Liver (tissue), 8 donors: ENCODE measurements at regions not wholly inside any gene's neighbourhood (a gene's known extent, or its start where the extent isn't known, plus 50 kb on each side); places are given as distances from the start of the nearest gene placed in this dataset.
"Not testable (repeated sequence)": the region's sequence is repeated elsewhere in the genome, so short reads cannot be mapped to it uniquely, and the experiment has no call there.

Experiments
- DNase-seq: peaks from one replicate; pipeline ENCODE4 v3.0.0-alpha.2; 2017; ENCODE audit warnings: low spot score
- H3K27ac ChIP-seq, 2 donors: one replicate each; pipeline ENCODE4 v1.7.0; 2013; ENCODE audit warnings: inconsistent platforms in 2 of 2, low read length in 2 of 2, control low read depth in 1 of 2, low read depth in 1 of 2, mild to moderate bottlenecking in 1 of 2
- H3K27me3 ChIP-seq, 4 donors: one replicate each; pipeline versions ENCODE4 v1.6.1 to v1.7.0; 2013; ENCODE audit warnings: low read length in 3 of 4, inconsistent platforms in 1 of 4, mild to moderate bottlenecking in 1 of 4, moderate library complexity in 1 of 4; ENCODE audit not compliant: control insufficient read depth in 4 of 4, insufficient read depth in 4 of 4
- H3K36me3 ChIP-seq, 4 donors: one replicate each; pipeline versions ENCODE4 v1.6.1 to v1.7.0; 2013; ENCODE audit warnings: low read length in 3 of 4, mild to moderate bottlenecking in 3 of 4, low read depth in 1 of 4, moderate library complexity in 1 of 4; ENCODE audit not compliant: control insufficient read depth in 4 of 4, insufficient read depth in 3 of 4
- H3K4me1 ChIP-seq, 4 donors: one replicate each; pipeline versions ENCODE4 v1.6.1 to v1.7.0; 2013; ENCODE audit warnings: low read length in 3 of 4, mild to moderate bottlenecking in 3 of 4, moderate library complexity in 1 of 4; ENCODE audit not compliant: control insufficient read depth in 4 of 4, insufficient read depth in 4 of 4
- H3K4me3 ChIP-seq, 3 donors: one replicate each; pipeline versions ENCODE4 v1.6.1 to v1.7.0; 2013; ENCODE audit warnings: low read length in 3 of 3, control low read depth in 1 of 3, low read depth in 1 of 3, mild to moderate bottlenecking in 1 of 3
- H3K9ac ChIP-seq, 2 donors: one replicate each; pipeline ENCODE4 v1.7.0; 2013; ENCODE audit warnings: low read length in 2 of 2, mild to moderate bottlenecking in 2 of 2, moderate library complexity in 2 of 2, control low read depth in 1 of 2, low read depth in 1 of 2
- H3K9me3 ChIP-seq, 4 donors: one replicate each; pipeline versions ENCODE4 v1.6.1 to v1.7.0; 2013; ENCODE audit warnings: low read length in 3 of 4; ENCODE audit not compliant: control insufficient read depth in 4 of 4
- HNF4A ChIP-seq, 2 donors: conservative IDR thresholded peaks; 2 replicates each; pipeline ENCODE4 v1.6.1; 2016; ENCODE audit warnings: antibody characterized with exemption in 2 of 2, mild to moderate bottlenecking in 2 of 2
- HNF4G ChIP-seq: IDR thresholded peaks from 2 replicates; pipeline ENCODE4 v1.6.1; 2016; ENCODE audit warnings: antibody characterized with exemption
- SP1 ChIP-seq: IDR thresholded peaks from 2 replicates; pipeline ENCODE4 v1.6.1; 2018; ENCODE audit warnings: antibody characterized with exemption, mild to moderate bottlenecking
- WGBS: extraction: QIAGEN DNeasy Blood & Tissue Kit; methylation state at CpG from one replicate; pipeline ENCODE4 v1.1.7; 2013; 5-methylcytosine and 5-hydroxymethylcytosine counted together
- TF ChIP-seq, protein P1 (sequence below): fragments of 150-350 bp; IDR thresholded peaks from 2 replicates; pipeline ENCODE4 v1.5.1; 2017; ENCODE audit warnings: improper control_type of control experiment, low read depth, low read length; ENCODE audit not compliant: missing input control
- donor health status: healthy.
- donor health status: healthy.
- donor health status: healthy.
- donor health status: healthy.
- donor health status: healthy.

DNA sequence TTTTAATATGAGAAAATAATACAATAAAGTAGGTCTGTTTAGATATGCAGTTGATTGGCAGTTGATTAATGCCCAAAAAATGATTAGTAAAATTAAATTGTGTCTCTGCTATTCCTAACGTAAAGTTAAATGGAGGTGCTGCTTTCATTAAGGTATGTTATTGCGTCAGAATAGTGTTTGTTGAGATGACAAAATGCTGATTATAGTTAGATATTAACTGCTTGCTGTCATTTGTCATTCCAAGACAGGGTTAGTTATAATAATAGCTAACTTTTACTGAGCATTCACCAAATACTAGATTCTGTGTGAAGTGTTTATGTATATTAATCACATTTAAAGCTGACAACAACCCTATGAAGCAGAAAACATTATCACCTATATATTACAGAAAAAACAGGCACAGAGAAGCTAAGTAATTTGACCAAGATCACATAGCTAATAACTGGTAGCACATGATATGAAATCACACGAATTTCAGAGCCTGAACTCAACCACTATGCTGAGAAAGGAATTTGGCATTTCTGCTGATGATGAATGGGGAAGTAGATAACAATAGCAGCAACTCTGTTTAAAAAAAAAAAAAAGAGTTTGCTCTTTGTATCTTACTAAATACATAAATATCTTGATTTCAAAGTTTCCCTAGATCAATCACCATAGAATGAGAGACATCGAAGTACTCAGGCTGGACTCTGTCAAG, 59.7 kb upstream of the WDR44 start (continued):
- TF ChIP-seq SP1 (no peak), HNF4G (no peak), HNF4A (conservative IDR thresholded peaks at IDR 0.05) (no peak)
- TF ChIP-seq, protein P1, sequence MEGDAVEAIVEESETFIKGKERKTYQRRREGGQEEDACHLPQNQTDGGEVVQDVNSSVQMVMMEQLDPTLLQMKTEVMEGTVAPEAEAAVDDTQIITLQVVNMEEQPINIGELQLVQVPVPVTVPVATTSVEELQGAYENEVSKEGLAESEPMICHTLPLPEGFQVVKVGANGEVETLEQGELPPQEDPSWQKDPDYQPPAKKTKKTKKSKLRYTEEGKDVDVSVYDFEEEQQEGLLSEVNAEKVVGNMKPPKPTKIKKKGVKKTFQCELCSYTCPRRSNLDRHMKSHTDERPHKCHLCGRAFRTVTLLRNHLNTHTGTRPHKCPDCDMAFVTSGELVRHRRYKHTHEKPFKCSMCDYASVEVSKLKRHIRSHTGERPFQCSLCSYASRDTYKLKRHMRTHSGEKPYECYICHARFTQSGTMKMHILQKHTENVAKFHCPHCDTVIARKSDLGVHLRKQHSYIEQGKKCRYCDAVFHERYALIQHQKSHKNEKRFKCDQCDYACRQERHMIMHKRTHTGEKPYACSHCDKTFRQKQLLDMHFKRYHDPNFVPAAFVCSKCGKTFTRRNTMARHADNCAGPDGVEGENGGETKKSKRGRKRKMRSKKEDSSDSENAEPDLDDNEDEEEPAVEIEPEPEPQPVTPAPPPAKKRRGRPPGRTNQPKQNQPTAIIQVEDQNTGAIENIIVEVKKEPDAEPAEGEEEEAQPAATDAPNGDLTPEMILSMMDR, result no peak

DNA sequence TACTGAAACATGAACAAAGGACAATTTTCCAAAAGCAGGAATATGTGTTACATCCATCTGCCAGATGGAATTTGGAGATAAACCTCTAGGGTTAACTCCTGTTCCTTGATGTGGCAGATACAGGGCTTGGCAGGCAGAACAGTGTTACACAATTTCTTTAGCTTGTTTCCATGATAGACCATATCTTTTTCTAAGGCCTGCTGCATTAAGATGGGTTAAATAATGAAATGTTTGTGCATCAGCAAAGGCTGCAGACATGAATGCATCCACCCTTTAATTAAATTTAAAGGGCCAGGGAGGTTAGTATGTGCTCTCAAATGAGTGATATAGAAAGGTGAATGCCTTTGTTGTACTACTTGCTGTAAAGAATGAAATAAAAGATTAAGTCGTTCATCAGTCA, 50.1 kb upstream of the WDR44 start:
- not testable (repeated sequence) for DNase-seq, H3K9me3 ChIP-seq, H3K4me3 ChIP-seq, H3K36me3 ChIP-seq, H3K9ac ChIP-seq, H3K27ac ChIP-seq, H3K27me3 ChIP-seq, H3K4me1 ChIP-seq
- WGBS, result 61% methylated on average over 1 of the region's 1 CpG
